Breast epithelium (tissue), 4 donors: ENCODE measurements at regions not wholly inside any gene's neighbourhood (a gene's known extent, or its start where the extent isn't known, plus 50 kb on each side); places are given as distances from the start of the nearest gene placed in this dataset.

Experiments used
- DNase-seq, 2 donors: peaks; one replicate each; pipeline ENCODE4 v3.0.0-alpha.2; 2019; ENCODE audit warnings: low spot score in 2 of 2
- H3K27ac ChIP-seq, 2 donors: fragments of 200-600 bp; sonication (generic) in 1 of 2; one replicate each; pipeline ENCODE4 v1.5.1; 2016 to 2019; ENCODE audit warnings: mild to moderate bottlenecking in 1 of 2
- H3K27me3 ChIP-seq, 2 donors: fragments of 200-600 bp; sonication (generic) in 1 of 2; one replicate each; pipeline versions ENCODE4 v1.5.1 to v1.6.0; 2017 to 2019; ENCODE audit warnings: control low read depth in 1 of 2, mild to moderate bottlenecking in 1 of 2
- H3K36me3 ChIP-seq: fragments of 200-600 bp; one replicate; pipeline ENCODE4 v1.5.1; 2019
- H3K4me1 ChIP-seq, 2 donors: fragments of 200-600 bp; sonication (generic); one replicate each; pipeline ENCODE4 v1.5.1; 2016 to 2019; ENCODE audit warnings: control low read depth in 1 of 2
- H3K4me3 ChIP-seq, 3 donors: fragments of 200-600 bp; sonication (generic); 1 replicate in 2 of 3; 2 replicates in 1 of 3; pipeline ENCODE4 v1.5.1; 2016 to 2019; ENCODE audit warnings: mild to moderate bottlenecking in 3 of 3, moderate library complexity in 2 of 3
- H3K9me3 ChIP-seq, 2 donors: fragments of 200-600 bp; sonication (generic) in 1 of 2; one replicate each; pipeline ENCODE4 v1.5.1; 2016 to 2019; ENCODE audit warnings: control low read depth in 1 of 2
- CTCF ChIP-seq, 3 donors: fragments of 450-650 bp; IDR thresholded peaks; one replicate each; pipeline ENCODE4 v1.5.1; 2016 to 2017; ENCODE audit warnings: antibody characterized with exemption in 3 of 3, mild to moderate bottlenecking in 3 of 3, moderate library complexity in 3 of 3
- POLR2A ChIP-seq: fragments of 450-650 bp; IDR thresholded peaks from one replicate; pipeline ENCODE4 v1.6.1; 2016; ENCODE audit warnings: antibody characterized with exemption, mild to moderate bottlenecking, moderate library complexity
- POLR2AphosphoS5 ChIP-seq, 3 donors: sonication (generic); formaldehyde crosslinking; IDR thresholded peaks; one replicate each; pipeline ENCODE4 v1.6.1; 2017; ENCODE audit warnings: antibody characterized with exemption in 3 of 3
- intact Hi-C: fragments of 100-400 bp; cut with DNase I; formaldehyde crosslinking; loops from one replicate; pipeline ENCODE4 v1.15.1; 2023; ENCODE audit warnings: low total_unique reads

- DNase-seq = no peak
- Histone ChIP-seq H3K27ac (no peak overlapping the region), H3K36me3 (no peaks in the 10 kb centered on the region), H3K9me3 (peaks cover 0 to 6% of the 10 kb centered on the region in 2 donors), H3K4me1 (no peaks in the 10 kb centered on the region), H3K4me3 (no peak overlapping the region), H3K27me3 (no peaks in the 10 kb centered on the region)
- TF ChIP-seq POLR2AphosphoS5 (IDR thresholded peaks at IDR 0.05) = no peak
- intact Hi-C loops = no loop called here
Measured at GRCh38 chr7:125746510-125746909, 816.9 kb upstream of the POT1 start.

GRCh38 chr7:125727215-125727614 is 797.6 kb upstream of the POT1 start:
- H3K27me3 ChIP-seq = no peaks in the 10 kb centered on the region
- H3K9me3 ChIP-seq = no peaks in the 10 kb centered on the region
- H3K4me3 ChIP-seq = no peak overlapping the region
- no peak overlapping the region for H3K27ac ChIP-seq
- TF ChIP-seq POLR2AphosphoS5 (IDR thresholded peaks at IDR 0.05) (no peak), CTCF (IDR thresholded peaks at IDR 0.05) (no peak)
- intact Hi-C loops = no loop called here
- no peaks in the 10 kb centered on the region for H3K4me1 ChIP-seq
- DNase-seq = no peak
- no peaks in the 10 kb centered on the region for H3K36me3 ChIP-seq

- Histone ChIP-seq H3K4me3 (no peak overlapping the region), H3K27ac (no peak overlapping the region), H3K27me3 (no peaks in the 10 kb centered on the region), H3K9me3 (no peaks in the 10 kb centered on the region), H3K36me3 (no peaks in the 10 kb centered on the region), H3K4me1 (no peaks in the 10 kb centered on the region)
- intact Hi-C loops = no loop called here
- no peak for DNase-seq
- TF ChIP-seq POLR2A (no peak), CTCF (IDR thresholded peaks at IDR 0.05) (no peak), POLR2AphosphoS5 (IDR thresholded peaks at IDR 0.05) (no peak)
Measured at GRCh38 chr7:125695626-125696025, 766.0 kb upstream of the POT1 start.

GRCh38 chr7:125683156-125683555 is 753.5 kb upstream of the POT1 start:
- intact Hi-C loops = no loop called here
- H3K36me3 ChIP-seq = no peaks in the 10 kb centered on the region
- H3K4me3 ChIP-seq = no peak overlapping the region
- no peaks in the 10 kb centered on the region for H3K9me3 ChIP-seq
- no peak for DNase-seq
- TF ChIP-seq CTCF (IDR thresholded peaks at IDR 0.05) = no peak
- no peak for TF ChIP-seq POLR2A
- TF ChIP-seq POLR2AphosphoS5 (IDR thresholded peaks at IDR 0.05) = no peak
- no peaks in the 10 kb centered on the region for H3K4me1 ChIP-seq
- no peaks in the 10 kb centered on the region for H3K27me3 ChIP-seq
- H3K27ac ChIP-seq = no peak overlapping the region

- Histone ChIP-seq H3K36me3 (no peaks in the 10 kb centered on the region), H3K4me1 (no peaks in the 10 kb centered on the region), H3K9me3 (no peaks in the 10 kb centered on the region), H3K4me3 (no peak overlapping the region), H3K27ac (no peak overlapping the region), H3K27me3 (no peaks in the 10 kb centered on the region)
- intact Hi-C loops = no loop called here
- TF ChIP-seq CTCF (IDR thresholded peaks at IDR 0.05) = no peak
- TF ChIP-seq POLR2A = no peak
- TF ChIP-seq POLR2AphosphoS5 (IDR thresholded peaks at IDR 0.05) = no peak
- no peak for DNase-seq
Measured at GRCh38 chr7:125681508-125681907, 751.9 kb upstream of the POT1 start.

GRCh38 chr7:125678771-125679170 is 749.1 kb upstream of the POT1 start:
- no peak overlapping the region for H3K4me3 ChIP-seq
- H3K9me3 ChIP-seq = no peaks in the 10 kb centered on the region
- TF ChIP-seq POLR2AphosphoS5 (IDR thresholded peaks at IDR 0.05) = no peak
- no peak for TF ChIP-seq CTCF (IDR thresholded peaks at IDR 0.05)
- no peak for TF ChIP-seq POLR2A

More at GRCh38 chr7:125678771-125679170, 749.1 kb upstream of the POT1 start:
- Histone ChIP-seq H3K4me1 (no peaks in the 10 kb centered on the region), H3K36me3 (no peaks in the 10 kb centered on the region), H3K27ac (no peak overlapping the region), H3K27me3 (no peaks in the 10 kb centered on the region)
- DNase-seq = no peak
- intact Hi-C loops = no loop called here
